Erythroblast (primary cell): ENCODE measurements at regions not wholly inside any gene's neighbourhood (a gene's known extent, or its start where the extent isn't known, plus 50 kb on each side); places are given as distances from the start of the nearest gene placed in this dataset.

ENCODE experiments used
- DNase-seq, 2 experiments: peaks; one replicate each; lab custom pipeline; 2025; lab: John Stamatoyannopoulos, UW
- GATA1 ChIP-seq: IDR thresholded peaks from 2 replicates; pipeline ENCODE4 v1.6.1; 2011; ENCODE audit warnings: low read depth, mild to moderate bottlenecking, control low read depth, low read length, moderate library complexity
- POLR2A ChIP-seq: IDR thresholded peaks from 2 replicates; pipeline ENCODE4 v1.6.1; 2011; ENCODE audit warnings: mild to moderate bottlenecking, low read length

DNA sequence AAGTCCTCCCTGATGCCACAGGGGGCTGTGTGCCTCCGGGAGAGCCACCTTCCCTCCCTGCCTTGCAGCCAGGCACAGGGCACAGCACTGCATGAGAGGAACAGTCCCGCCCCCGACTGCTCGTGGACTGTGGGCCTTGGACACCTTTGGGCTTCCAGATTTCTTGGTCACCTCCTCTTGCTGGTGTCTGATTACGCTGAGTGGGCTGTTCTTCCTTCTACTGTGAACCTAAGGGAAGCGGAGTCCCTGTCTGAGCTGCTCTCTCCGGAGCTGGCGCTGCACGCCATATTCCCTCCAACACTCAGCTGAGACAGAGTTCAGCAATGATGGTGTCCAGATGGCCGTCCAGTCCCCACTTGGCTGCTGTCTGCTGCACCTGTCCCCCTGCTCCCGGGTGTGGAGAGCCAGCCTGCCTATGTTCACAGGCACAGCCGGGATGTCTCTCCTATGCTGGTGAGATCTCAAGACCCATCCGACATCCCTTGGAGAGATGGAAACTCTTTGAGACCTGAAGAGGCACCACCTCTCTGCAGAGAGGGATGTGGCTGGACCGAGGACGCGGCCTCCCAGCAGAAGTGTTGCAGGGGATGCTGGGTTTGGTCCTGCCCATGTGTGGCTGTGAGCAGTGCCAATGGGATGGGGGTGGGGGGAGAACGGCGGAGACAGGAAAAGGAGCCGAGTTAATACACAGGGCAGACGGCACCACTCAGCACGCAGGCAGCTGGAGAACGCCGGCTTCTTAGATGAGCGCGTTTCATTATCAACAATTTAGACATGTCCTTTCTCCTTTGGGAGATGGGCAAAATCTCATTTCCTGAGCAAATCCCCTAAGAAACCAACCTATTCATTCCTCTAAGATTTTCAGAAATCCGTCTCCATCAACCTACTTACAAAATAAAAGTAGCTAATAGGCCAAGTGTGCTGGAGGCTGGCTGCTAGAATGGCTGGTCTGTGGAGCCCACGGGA, 171.9 kb downstream of the ENGASE start:
- TF ChIP-seq POLR2A (no peak), GATA1 (no peak)
- DNase-seq = no peak

DNA sequence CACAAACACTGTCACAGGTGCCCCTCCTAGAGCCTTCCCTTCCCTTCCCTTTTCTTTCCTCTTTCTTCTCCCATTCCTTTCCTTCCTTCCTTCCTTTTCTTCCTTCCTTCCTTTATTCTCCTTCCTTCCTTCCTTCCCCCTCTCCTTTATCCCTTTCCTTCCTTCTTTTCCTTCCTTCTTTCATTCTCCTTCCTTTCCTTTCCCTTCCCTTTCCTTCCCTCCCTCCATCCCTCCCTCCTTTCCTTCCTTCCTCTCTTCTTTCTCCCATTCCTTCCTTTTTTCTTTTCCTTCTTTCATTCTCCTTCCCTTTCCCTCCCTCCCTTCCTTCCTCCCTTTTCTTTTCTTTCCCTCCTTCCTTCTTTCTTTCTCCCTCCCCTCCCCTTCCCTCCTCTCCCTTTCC, 170.0 kb downstream of the ENGASE start:
- DNase-seq = no peak
- TF ChIP-seq POLR2A (no peak), GATA1 (no peak)

DNA sequence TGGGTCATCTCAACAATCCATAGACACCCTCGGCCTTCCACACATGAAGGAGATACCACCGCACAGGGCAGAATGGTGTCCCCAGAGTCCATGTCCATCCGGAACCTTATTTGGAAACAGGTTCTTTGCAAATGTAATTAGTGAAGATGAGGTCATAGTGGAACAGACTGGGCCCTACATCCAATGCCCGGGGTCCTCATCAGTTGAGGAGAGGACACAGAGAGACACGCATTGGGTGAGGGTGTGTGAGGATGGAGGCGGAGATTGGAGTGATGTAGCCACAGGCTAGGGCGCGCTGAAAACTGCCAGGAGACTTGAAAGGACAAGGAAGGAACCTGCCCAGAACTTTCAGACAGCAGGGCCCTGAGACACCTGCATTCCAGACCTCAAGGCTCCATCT, 169.4 kb downstream of the ENGASE start:
- TF ChIP-seq GATA1 (no peak), POLR2A (no peak)
- no peak for DNase-seq

DNA sequence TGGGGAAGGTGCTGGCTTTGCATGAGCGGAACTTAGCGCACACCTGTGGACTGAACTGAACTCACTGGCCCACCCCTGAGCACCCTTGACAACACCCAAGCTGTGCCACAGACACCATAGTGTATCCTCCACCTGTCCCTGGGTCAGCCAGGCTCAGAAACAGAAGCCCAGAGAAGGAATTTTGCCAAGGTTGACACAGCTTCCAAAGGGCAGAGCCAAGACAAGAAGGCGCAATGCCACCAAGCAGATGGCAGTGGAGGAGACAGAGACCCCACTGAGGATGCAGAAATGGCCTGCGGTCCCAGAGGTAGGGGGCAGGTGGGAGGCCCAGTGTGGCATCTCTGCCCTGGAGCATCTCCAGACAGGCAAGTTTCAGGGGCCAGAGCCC, 169.0 kb downstream of the ENGASE start:
- TF ChIP-seq POLR2A = no peak
- no peak for TF ChIP-seq GATA1
- no peak for DNase-seq

DNA sequence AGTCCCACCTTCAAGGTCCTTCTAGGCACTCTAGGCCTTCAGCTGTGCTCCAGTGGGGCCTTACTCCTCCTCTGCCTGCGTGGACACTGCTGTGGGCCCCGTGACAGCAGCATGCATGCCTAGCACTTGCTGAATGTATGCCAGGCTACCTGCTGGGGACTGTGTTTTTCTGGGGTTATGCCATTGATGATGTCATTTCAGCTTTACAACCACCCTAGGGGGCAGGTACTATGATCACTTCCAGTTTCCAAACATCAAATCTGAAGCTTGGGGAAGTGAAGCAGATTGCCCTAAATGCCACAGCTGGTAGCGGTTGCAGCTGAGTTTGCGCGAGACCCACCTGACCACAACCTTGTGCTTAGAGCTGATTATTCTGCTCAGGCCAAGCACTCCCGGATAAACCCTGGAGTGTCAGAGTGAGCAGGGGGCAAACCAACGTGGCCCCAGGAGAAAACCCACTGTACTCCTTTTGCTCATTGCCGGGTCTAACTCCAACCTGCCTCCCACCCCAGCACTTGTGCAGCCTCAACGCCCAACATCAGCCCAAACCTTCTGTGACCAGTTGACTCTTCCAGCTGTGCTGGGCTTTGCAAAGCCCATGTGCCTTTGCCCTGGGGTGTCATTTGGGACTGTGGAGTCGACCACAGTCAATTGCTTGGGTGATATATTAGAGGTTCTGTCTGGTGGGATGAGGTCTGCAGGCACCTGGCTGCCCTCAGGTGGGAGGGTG, 168.4 kb downstream of the ENGASE start:
- TF ChIP-seq POLR2A = no peak
- no peak for TF ChIP-seq GATA1
- DNase-seq = no peak

DNA sequence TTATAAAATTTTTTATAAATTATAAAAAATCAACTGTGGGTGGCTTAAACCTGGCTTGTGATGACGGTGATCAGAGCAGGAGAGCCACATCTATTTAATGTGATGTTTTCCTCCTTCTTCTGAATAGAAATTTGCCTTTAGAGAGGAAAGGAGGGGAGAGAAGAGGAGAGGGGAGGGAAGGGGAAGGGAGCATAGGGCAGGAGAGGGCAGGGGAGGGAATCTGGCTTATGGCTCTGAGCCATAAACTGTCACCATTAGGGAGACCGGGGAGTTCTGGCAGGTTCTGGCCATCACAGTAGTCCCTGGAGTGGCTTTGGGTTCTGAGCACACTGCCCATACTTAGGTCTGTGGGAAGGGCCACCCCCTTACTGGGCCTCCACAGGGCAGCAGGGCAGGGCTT, 167.8 kb downstream of the ENGASE start:
- DNase-seq = no peak
- no peak for TF ChIP-seq POLR2A
- TF ChIP-seq GATA1 = no peak

DNA sequence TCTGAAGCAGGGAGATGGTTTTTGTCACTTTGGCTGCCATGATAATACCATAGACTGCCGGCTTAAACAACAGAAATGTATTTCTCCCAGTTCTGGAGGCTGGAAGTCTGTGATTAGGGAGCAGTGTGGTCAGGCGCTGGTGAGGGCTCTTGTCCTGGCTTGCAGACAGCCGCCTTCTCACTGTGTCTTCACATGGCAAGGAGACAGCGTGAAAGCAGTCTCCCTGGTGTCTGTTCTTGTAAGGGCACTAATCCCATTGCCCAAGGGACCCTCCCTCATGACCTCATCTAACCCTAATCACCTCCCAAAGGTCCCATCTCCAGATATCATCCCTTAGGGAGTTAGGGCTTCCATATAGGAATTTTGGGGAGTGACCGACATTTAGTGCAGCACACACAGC, 167.0 kb downstream of the ENGASE start:
- no peak for DNase-seq
- TF ChIP-seq GATA1 = no peak
- no peak for TF ChIP-seq POLR2A

DNA sequence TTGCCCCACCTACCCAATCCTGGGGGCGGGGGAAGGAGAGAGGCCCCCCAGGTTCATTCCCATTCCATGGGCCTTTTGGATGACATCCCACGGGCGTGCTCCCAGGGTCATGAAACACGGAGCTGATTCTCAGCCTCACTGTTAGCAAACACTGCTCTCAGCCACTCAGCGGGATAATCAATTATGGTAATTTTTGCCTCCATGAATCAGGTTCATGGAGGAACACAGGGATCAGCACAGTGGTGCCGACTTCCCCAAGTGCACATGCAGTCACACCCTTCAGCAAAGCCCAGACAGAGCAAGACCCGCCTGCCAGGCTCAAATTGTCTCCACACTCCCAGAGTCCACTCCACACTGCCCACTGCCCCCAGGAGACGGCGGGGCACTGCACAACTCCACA, 164.6 kb downstream of the ENGASE start:
- TF ChIP-seq POLR2A (no peak), GATA1 (no peak)
- DNase-seq = no peak

DNA sequence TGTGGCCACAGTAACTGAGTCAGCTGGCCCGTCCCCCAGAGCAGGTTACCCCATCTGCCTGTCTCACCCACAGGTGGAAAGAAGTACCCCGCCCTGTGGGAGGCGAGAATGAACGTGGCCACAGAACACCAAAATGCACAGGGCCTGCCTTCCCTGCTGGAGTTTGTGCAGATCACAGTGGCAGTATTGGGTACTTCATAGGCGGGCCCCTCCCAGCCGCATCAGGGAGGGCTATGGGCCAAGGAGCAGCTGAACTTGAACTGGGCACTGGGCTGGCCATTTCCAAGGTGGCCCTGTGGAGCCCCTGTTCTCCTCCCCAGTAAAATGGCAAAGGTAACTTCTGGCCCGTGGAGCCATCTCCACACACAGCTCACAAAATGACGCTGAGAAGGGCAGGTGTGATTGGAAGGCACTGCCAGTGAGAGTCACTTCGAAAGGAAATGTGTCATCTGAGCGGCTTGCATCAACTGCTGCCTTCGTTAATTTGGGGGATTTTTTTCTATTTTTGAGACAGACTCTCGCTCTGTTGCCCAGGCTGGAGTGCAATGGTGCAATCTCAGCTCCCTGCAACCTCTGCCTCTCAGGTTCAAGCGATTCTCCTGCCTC, 162.9 kb downstream of the ENGASE start:
- TF ChIP-seq POLR2A (no peak), GATA1 (no peak)
- no peak for DNase-seq

DNA sequence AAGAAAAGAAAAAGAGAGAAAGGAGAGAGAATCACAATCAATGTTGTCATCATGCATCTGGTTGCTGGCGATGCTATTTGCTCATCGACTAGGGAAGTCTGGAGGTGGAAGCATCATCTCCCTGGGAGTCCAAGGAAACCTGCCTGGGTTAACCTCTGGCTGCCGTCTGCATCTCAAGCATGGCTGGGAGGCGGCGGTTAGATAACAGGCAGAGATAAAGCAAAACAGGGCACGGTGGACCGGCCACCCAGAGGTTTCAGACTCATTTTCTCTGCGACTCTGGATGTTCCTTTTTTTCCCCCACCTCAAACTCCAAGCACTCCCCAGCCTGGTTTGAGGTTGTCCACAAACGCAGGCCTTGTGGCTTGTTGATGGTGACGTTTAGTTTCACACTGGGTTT, 161.2 kb downstream of the ENGASE start:
- TF ChIP-seq GATA1 = no peak
- TF ChIP-seq POLR2A = no peak
- DNase-seq = no peak

DNA sequence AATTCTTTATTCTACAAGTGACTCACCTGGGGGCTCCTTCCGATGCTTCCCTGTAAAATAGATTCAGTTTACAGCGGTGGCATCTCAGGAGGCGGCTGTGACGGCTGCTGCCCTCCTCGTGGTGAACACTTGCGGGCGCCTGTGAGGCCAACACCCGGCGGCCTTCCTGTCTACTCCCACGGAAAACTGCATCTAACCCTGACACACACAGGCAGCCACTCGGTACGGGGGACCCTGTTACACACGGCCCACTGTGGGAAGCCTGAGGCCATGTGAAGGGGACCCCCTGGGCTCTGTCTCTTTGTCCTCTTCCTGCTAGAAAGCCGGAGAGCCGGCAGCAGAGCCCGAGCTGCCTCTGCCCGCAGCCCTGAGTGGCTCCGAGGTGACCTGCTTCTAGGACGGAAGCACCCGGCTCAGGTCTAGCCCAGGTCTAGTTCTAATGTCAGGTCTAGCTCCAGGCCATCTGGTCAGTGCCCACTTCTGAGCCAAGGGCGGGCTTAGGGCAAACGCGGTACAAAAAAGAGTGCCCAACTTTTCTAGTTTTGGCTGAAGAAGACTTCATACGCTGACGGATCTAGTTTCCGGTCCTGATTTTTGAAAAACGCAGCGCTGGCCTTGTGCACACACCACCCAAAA, 159.4 kb downstream of the ENGASE start:
- TF ChIP-seq GATA1 = no peak
- TF ChIP-seq POLR2A = no peak
- no peak for DNase-seq

DNA sequence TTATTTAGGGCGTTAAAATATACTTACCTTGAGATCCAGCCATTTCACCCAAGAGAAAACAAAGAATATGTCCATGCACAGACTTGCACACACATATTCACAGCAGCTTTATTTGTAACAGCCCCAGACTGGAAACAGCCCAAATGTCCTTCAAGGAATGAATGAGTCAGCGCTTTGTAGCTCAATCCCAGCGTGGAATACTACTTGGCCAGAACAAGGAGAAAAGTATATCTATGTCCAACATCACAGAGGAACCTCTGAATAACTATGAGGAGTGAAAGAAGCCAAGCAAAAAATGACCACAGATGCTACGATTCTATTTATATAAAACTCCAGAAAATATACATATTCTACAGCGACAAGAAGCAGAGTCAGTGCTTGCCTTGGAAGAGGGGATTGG, 158.3 kb downstream of the ENGASE start:
- DNase-seq = no peak

DNA sequence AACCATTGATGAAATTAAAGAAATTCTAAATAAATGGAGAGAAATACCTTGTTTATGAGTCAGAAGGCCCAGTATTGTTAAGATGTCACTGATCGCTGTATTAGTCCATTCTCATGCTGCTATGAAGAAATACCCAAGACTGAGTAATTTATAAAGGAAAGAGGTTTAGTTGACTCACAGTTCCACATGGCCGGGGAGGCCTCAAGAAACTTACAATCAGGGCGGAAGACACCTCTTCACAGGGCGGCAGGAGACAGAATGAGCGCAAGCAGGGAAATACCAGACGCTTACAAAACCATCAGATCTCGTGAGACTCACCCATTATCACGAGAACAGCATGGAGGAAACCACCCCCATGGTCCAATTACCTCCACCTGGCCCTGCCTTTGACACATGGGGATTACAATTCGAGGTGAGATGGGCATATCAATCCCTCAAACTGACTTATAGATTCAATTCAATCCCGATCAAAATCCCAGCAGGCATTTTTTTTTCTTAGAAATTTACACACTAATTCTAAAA, 157.2 kb downstream of the ENGASE start:
- no peak for TF ChIP-seq POLR2A
- TF ChIP-seq GATA1 = no peak

More for the DNA sequence above, 158.3 kb downstream of the ENGASE start:
- TF ChIP-seq POLR2A = no peak
- no peak for TF ChIP-seq GATA1

DNA sequence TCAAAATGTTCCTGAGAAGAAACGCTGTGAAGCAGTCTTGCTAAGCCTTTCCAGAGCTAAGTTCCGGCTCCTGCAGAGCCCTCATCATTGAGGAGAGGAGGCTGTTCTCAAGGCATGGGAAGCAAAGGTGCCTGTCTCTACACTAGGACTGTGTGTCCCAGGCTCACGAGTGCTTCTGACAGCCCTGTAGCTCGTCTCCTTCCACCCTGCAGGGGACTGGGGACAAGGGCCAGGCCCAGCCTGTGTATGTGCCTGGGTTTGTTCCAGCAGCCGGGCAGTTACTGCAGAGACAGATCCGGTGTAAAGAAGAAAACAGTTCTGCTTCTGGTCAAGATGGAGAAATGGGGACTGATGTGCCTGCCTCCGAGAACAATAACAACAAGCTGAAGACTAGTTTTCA, 156.0 kb downstream of the ENGASE start:
- no peak for DNase-seq
- TF ChIP-seq GATA1 = no peak

More for the DNA sequence above, 157.2 kb downstream of the ENGASE start:
- no peak for DNase-seq
